Activated T-cell treated with anti-CD3 and anti-CD28 coated beads, Interleukin-2, amount 50 U/mL, for 48 hours (primary cell): ENCODE measurements at regions not wholly inside any gene's neighbourhood (a gene's known extent, or its start where the extent isn't known, plus 50 kb on each side); places are given as distances from the start of the nearest gene placed in this dataset.

Source experiments
- DNase-seq, 2 experiments: peaks; one replicate each; pipeline ENCODE4 v3.0.0-alpha.2; 2020

GRCh38 chr6:71399279-71399678, 110.7 kb downstream of the OGFRL1 start:
- DNase-seq = no peak

GRCh38 chr6:71400852-71401251, 112.2 kb downstream of the OGFRL1 start:
- no peak for DNase-seq

GRCh38 chr6:71402096-71402495, 113.5 kb downstream of the OGFRL1 start:
- no peak for DNase-seq

DNA sequence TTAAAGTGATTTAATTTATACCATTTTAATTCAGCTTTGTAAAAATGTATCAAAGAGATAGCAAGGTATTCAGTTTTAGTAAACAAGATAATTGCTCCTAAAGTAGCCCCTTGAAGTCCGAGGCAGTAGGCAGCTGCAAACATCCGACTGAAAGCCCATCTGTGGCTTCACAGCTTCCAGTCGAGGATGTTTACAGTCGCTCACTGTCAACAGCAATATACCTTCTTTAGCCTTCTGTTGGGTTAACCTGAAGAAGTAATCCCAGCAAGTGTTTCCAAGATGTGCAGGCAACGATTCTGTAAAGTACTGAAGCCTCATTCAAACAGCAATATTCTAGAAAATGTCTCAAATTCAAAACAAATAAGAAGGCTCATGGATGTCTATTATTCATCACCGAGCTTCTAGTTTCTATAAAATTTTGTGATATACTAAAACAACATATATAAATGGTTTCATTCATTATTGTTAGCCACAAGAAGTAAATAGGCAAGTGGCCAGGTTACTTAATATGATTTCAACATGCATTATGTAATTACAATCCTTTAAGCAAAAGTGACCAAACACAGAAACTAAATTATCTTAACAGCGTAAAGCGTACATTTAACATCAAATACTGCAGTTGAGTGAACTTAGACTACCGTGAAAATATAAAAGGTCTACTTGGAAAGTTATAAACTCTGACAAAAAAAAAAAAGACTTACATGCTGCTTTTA, 115.0 kb downstream of the OGFRL1 start:
- DNase-seq = no peak

DNA sequence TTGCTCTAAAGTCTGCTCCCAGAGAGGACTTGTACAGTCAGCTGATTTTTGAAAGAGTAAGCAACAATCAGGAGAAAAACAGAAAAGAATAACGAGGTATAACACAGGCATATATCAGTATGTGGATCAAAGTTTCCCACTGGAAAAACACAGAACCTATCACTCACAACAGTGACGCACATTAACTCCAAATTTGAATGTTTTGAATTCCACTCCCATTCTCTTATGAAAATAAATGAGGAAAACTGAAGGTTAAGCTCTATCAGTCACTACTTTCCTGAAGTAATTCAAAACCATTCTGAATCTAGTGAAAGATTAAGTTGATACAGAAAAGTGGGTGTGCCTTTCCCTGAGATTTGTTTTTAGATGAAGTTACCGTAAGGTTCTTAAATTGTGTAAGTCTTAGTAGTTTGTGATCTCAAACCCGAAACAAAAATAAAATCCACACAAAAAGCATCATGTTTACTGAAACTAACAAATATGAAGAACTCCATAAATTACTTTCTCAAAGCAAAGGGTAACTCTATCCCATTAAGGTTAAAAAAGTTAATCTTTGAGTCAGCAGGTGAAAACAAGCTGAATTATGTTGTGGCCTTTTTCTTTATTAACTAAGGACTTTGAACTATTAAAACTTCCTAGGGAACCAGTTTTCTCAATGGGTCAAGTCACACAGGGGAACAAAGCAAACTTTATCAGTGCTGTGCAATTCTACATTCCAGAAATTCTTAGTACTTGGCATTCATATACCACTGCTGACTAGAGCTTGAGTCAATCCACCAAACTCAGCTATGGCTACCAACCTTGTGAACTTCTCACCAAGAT, 115.7 kb downstream of the OGFRL1 start:
- no peak for DNase-seq

DNA sequence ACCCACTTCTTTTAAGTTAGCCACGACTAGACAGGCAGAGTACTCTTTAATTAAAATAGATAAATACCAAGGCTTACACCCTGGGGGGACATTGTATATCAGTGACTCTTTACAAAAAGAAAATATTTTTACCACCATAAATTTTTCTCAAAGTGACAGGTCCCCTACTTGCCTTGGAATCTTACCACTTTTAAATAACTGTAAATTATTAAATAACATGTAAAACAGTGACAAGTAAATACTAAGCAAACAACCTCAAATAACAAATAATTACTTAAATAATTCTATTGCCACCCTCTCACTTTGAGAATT, 116.3 kb downstream of the OGFRL1 start:
- DNase-seq = no peak

DNA sequence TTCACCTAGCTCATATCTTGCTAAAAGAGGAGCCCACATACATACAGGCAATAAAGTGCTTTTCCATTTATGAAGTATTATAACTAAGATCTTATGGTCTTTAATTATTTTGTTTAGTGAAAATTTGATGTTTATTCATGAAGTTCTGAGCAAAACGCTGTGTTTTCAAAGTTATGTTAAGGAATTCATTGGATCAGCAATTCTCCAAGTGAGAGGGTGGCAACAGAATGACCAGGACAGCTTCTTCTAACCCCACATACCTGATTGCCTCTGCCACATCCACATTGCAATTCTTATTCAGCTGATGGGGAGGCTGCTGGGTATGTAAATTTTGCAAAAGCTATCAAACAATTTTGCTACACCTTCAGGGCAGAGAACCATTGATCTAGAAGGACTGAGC, 116.8 kb downstream of the OGFRL1 start:
- DNase-seq = no peak

DNA sequence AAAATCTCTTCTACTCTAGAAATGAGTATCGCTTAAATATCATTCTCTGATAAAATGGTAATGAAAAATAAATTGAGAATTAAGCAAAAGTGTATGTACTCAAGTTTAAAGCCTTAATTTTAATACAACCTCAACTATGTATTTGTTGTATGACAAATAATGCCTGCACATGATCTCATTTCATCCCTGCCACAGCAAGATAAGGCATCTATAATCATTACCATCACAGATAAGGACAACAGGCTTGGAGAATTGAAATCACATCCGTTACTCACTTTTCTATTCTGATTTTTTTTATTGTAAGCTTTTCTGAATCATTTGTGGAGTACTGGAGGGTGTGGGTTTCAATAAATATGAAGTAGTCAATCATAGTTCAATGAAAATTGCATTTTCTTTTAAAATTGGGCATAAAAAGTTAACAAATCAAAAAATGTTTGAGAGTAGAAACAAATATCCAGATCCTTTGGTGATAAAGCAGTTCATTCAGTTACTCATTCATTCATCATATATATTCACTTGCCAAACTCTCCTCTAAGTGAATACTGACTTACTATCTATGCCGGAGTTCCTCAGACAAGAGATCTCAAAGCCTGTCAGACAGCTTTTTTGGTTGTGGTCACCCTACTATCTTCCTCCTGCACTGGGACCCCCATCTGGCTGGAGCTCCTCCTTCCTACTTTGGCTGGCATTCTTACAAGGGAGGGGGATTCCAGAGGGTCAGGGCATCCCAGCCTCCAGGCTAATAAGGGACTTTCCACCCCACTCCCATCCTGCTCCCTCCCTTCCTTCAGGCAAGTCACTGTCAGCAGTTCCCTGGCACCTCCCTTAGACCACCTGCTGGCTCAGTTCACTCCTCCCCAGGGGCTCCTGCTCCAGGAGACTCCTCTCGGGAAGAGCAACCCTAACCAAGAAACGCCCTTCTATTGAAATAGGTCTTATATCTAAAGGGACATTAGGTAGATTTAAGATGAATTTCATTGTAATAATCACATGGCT, 118.6 kb downstream of the OGFRL1 start:
- DNase-seq = no peak

DNA sequence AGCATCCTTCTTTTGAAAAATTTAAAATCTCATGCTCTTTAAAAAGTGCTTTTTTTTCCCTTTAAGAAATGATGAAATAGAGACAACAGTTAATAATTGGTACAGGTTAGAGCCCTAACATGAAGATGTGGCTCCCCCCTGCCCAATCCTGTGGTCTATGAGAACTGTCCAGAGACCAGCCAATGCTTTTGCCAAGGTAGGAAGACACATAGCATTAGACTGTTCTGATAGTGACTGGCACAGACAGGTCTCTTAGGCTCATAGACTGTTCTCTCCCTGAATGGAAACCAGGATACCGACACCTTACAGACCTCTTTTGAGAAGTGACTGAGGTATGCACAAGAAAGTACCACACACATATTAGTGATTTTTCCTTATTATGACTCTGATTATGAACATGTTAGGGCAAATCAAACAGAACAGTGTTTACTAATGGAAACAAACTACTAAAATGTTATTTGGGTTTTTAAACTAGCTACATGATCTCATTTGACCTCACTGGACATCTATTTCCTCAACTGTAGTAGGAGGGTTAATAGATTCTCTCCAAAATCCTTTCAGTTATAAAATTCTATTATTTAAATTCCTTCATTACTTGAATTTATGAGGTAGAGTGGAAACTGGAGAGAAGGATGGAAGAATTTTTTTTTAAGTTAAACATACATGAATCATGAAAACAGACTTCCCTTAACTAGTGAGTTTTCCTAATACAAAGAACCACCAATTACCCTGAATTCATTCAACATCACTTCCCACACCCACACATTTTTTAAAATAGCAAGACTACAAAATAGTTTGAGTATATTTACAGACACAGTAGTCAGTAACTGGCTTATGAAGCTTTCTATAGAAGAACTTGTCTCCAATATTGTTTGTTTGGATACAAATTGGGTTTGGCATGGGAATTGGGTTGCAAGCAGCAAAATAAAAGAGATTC, 120.4 kb downstream of the OGFRL1 start:
- DNase-seq = no peak

GRCh38 chr6:71410164-71410566, 121.6 kb downstream of the OGFRL1 start:
- no peak for DNase-seq

GRCh38 chr6:71410681-71411080, 122.1 kb downstream of the OGFRL1 start:
- no peak for DNase-seq

- DNase-seq = no peak
Measured at GRCh38 chr6:71411882-71412281, 123.3 kb downstream of the OGFRL1 start.

GRCh38 chr6:71412559-71413140, 124.0 kb downstream of the OGFRL1 start:
- DNase-seq = no peak

DNA sequence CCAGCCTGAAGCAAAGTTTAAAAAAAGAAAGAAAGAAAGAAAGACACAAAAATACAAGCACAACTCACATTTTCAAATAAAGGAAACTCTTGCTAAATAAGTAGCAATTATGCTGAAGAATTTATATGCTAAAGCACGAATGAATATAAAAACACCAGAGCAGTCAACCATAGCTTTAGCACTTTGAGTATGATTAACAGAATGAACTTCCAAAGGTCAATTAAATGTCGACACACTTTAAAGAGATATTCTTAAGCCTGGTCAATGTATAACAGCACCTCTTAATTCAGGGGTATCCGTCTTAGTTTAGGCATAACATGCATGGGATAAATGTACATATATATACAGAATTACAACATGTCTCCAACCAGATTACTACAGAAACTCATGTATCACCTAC, 125.9 kb downstream of the OGFRL1 start:
- DNase-seq = no peak

DNA sequence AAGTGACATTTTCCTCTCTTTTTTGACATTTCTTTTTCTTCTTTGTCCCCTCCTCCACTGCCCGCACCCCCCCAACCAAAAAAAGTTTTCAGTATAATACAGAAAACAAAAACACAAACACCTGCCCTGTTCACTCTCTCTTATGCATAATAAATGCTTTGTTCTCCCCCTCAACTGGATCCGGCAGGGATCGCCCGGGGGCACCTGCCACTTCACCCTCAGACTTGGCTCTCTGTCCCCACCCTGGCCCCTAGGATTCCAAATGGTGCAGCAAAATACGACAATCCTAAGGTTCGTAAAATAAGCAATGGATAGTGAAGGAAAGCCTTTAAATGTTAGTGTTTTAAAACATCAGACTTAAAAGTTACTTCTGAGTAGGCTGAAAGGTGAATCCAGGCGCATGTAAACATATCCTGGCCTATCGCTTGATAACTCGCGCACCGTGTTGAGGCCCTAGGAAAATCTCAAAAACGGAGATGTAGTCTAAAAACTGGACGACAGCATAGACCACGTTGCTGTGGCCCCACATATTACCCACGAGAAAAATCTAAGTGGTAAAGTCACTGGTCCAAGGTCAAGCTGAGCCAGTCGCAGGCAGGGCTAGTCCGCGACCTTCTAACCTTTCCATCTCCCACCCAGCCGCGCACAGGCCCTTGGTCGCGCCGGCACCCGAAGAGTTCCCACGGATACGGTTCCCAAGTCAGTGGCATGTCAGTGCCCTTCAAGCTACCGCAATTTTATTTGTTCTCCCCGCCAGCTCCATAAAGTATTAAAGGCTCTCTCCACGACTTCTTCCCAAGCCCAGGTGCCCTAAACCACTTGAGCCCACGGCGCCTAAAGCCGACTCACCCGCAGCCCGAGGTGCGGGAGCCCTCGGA, 130.8 kb downstream of the OGFRL1 start:
- DNase-seq = no peak

DNA sequence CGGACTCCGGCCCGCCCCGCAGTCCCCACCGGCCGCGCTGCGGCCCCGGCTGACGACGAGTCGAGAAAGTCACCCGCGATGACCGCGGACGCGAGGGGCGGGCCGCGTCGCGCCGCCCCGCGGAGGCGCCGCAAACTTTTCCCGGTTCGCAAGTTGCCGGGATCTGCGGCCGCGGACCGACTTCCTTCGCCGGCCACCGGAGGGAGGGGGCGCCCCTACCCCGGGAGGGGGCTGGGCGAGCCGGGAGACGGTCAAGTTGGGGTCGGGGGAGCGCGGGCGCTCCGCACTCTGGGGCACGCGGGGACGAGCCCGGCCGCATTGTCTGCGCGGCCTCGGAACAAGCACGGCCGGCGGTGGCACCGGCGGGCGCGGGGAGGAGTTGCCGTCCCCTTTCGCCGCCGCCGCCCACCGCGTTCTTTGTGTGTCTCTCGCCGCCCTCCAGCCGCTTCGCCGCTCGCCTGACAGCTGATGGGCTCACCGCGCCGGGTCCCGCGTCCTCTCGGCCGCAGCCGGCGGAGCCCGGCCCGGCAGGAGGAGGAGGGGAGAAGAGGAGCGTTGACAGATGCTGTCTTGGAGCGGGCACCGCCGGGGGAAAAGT, 131.6 kb downstream of the OGFRL1 start:
- DNase-seq = no peak

GRCh38 chr6:71420693-71421328, 132.2 kb downstream of the OGFRL1 start:
- DNase-seq = peak; percentile 32 to 51

DNA sequence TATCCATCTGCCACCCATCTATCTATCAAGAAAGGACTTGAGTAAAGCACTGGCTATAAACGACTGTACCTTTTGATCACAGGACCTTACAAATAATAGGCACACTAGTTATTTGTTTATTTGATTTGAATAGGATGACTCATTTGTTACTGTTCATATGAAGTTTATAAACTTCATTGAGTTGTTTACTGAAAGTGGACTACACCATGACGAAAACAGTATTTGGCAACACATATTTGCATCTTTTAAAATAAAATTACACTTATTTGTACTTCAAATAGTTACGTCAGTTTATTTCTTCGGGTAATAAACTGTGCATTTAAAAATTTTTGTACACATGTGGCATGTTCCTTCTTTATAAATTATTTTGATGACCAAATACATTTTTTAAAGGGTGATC, 133.0 kb downstream of the OGFRL1 start:
- DNase-seq = no peak

DNA sequence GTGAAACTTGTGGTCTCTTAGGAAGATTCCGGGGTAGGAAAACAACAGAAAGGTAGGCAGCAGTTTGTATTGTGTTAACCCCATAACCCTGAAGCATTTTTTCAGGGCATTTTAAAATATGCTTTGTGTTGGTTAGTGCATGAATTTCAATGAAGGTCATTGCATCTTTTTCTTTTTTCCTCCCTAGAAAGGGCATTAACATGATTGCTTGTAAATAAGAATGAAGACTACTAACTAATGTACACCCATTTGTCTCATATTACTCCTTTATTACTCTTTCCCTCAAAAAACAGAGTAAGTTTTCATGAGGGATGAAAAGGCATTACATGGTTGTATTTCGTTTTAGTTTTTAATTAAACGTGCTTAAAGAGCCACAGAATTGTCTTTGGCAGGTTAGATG, 141.4 kb downstream of the OGFRL1 start:
- no peak for DNase-seq

- DNase-seq = no peak
Measured at GRCh38 chr6:71433441-71433840, 144.8 kb downstream of the OGFRL1 start.
